Cardiac septum (tissue), 1 donor: ENCODE measurements at regions not wholly inside any gene's neighbourhood (a gene's known extent, or its start where the extent isn't known, plus 50 kb on each side); places are given as distances from the start of the nearest gene placed in this dataset.

Experiments used
- DNase-seq: peaks from one replicate; pipeline ENCODE4 v3.0.0-alpha.2; 2020; ENCODE audit warnings: low spot score
- intact Hi-C: fragments of 100-400 bp; cut with DNase I; formaldehyde crosslinking; loops from one replicate; pipeline ENCODE4 v1.14.0; 2022
- donor health status: DM: no; HTN: no; CAD: no.

GRCh38 chr14:101001311-101002069, 98.0 kb upstream of the RTL1 start:
- intact Hi-C loops = no loop called here
- no peak for DNase-seq

GRCh38 chr14:101002738-101003137, 99.2 kb upstream of the RTL1 start:
- no peak for DNase-seq
- intact Hi-C loops = no loop called here

DNA sequence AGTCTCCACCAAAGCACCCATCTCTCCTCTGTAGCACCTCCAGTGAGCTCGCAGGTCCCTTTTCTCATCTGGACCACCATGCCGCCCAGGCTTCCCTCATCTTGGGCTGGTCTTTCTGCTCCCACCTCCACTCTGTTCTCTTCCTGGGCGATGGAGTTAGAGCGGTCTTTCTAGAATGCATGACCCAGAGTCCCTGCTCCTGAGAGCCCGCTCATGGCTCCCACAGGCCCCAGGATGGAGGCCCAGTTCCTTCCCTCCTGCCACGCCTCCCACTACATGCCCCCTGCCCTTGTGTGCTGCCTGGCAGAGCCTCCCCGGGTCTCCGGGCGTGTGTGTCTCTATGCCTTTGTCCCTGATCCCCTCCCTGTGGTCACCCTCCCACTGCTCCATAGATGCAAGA, 100.7 kb upstream of the RTL1 start:
- no peak for DNase-seq
- intact Hi-C loops = no loop called here

DNA sequence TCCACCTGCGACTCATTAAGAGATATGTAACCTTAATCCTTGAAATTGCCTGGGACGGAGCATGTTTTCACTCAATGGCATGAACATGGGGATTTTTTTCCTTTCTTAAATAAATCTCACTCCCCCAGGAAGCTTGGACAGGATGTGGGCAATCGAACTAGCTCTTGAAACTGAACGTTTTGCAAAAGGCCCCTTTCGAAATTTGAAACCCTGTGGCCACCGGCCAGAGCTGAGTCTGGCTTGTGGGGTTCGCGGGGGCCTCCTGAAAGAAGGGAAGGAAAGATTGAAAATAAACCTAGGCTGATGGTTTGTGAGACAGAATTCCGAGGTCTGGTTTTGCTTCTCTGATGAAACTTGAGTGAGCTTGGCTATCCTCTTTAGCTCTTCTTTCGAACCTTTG, 101.4 kb upstream of the RTL1 start:
- intact Hi-C loops = no loop called here
- DNase-seq = no peak

DNA sequence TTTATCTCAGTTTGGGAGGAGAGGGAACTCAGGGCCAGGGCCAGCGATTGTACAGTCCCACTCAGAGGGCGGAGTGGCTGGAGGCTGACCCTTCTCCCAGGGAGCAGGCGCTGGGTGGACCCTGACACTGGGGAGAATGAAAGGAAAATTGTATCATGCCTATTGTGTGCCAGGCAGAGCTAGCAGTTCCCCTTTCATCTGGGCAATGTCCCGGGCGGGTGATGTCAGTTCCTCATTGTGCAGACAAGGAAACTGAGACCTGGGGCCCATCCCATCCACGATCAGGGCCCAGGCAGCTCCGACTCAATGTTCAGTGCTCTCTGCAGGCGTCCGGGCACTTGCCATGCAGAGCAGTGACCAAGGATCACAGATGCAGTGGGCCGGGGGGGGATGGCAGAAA, 101.9 kb upstream of the RTL1 start:
- intact Hi-C loops = no loop called here
- no peak for DNase-seq

- intact Hi-C loops = no loop called here
- no peak for DNase-seq
These were observed 102.5 kb upstream of the RTL1 start for GRCh38 chr14:101006008-101006407.

DNA sequence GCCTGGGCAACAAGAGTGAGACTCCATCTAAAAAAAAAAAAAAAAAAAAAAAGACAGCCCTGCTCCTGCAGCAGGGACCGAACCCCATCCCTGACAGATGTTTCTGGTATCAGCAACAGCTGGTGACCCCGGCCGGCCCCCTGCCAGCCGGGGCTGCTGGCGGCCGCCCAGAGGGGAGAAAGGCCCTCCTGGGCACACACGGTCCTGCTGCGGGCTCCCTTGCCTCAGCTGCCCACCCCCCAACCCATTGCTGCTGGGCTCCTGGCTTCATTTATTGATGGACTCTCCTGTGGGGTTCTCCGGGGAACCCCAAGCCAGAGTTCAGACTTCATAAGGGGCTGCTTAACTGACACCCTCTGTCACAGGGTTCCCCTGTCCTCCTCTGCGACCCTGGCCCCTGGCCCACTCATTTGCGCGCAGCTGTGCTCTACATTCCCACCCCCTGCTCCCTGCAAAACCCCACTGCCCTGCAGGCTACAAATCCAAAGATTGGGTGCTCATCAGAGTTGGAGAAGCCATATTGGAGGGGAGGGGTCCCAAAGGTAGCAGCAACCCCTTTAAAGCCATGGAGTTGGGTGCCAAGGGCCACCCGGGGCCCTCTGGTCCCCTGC, 103.6 kb upstream of the RTL1 start:
- intact Hi-C loops = no loop called here
- DNase-seq = peak; percentile 43

DNA sequence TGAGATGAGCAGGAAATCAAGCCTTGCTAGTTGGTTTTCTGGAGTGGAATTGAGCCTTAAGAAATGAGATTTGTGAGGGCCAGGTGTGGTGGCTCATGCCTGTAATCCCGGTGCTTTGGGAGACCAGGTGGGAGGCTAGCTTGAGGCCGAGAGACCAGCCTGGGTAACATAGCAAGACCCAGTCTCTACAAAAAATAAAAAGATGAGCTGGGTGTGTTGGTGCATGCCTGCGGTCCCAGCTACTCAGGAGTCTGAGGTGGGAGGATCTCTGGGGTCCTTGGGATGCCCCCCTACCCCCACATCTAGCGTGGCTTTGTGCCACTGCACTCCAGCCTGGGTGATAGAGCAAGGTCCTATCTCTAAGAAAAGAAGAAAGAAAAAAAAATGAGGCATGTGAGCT, 104.2 kb upstream of the RTL1 start:
- intact Hi-C loops = no loop called here
- DNase-seq = no peak

DNA sequence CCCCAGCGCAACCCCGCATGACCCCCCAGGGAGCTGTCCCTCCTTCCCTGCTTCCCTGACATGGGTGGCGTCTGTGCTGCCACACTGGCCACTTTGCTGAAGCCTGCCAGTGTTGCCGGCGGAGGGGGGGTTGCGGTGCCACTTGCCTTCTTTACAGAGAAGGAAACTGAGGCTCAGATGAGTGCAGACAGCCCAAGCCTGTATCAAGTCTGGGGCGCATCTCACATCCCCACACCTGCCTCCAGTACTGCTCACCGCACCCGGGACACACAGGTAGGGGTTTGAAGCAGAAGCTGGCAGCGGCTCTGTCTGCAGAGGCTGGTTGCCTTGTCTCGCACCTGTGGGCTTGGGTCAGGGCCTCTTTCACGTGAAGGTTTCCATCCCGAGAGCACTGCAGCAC, 104.7 kb upstream of the RTL1 start:
- DNase-seq = peak; percentile 68
- intact Hi-C loops = no loop called here

GRCh38 chr14:101008631-101009336, 105.3 kb upstream of the RTL1 start:
- intact Hi-C loops = no loop called here
- peak; percentile 58 for DNase-seq

- intact Hi-C loops = no loop called here
- peak; percentile 58 for DNase-seq
These were observed 106.0 kb upstream of the RTL1 start for GRCh38 chr14:101009531-101009930.

- DNase-seq = peak; percentile 63
These were observed 106.8 kb upstream of the RTL1 start for GRCh38 chr14:101010293-101010692.

DNA sequence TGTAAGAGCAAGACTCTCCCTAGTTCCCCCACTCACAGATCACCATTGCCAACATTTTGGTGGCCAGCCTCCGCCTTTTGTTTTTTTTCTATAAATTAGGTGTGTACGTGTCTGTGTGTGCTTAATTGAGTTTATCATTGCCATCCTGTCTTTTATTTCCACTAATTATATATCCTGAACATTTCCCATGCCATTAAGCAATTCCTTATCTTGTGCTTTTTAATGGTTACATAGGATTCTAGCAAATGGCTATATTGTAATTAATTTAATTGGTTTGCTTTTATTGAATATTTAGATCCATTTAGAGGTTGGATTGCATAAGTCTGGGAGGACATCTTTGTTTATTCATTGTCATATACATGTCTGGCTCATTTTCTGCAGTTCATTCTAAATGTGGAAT, 107.3 kb upstream of the RTL1 start:
- DNase-seq = no peak

More at GRCh38 chr14:101010293-101010692, 106.8 kb upstream of the RTL1 start:
- intact Hi-C loops = no loop called here

GRCh38 chr14:101017209-101017608, 113.7 kb upstream of the RTL1 start:
- no peak for DNase-seq
- intact Hi-C loops = no loop called here

More for the DNA sequence above, 107.3 kb upstream of the RTL1 start:
- intact Hi-C loops = no loop called here

- intact Hi-C loops = no loop called here
- peak; percentile 33 for DNase-seq
These were observed 114.5 kb upstream of the RTL1 start for GRCh38 chr14:101017806-101018560.

GRCh38 chr14:101018561-101019290, 115.2 kb upstream of the RTL1 start:
- intact Hi-C loops = no loop called here
- DNase-seq = peak; percentile 35

DNA sequence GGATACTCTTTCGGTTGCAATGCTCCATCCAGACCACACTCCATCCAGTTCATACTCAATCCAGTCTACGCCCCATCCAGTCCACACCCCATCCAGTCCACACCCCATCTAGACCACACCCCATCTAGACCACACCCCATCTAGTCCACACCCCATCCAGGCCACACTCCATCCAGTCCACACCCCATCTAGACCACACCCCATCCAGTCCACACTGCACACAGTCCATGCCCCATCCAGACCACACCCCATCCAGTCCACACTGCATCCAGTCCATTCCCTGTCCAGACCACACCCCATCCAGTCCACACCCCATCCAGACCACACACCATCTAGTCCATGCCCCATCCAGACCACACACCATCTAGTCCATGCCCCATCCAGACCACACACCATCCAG, 116.0 kb upstream of the RTL1 start:
- DNase-seq = peak; percentile 65
- intact Hi-C loops = no loop called here

DNA sequence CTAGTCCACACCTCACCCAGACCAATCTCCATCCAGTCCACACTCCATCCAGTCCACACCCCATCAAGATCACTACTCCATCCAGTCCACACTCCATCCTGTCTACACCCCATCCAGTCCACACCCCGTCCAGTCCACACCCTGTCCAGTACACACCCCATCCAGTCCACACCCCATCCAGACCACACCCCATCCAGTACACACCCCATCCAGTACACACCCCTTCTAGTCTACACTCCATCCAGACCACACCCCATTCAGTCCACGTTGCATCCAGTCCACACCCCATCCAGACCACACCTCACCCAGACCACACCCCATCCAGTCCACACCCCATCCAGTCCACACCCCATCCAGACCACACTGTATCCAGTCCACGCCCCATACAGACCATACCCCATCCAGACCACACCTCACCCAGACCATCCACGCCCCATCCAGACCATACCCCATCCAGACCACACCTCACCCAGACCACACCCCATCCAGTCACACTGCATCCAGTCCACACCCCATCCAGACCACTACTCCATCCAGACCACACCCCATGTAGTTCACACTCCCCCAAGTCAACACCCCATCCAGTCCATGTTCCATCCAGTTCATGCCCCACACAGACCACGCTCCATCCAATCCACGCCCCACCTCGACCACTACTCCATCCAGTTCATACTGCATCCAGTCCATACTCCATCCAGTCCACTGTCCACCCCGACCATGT, 116.6 kb upstream of the RTL1 start:
- intact Hi-C loops = no loop called here
- DNase-seq = peak; percentile 33

GRCh38 chr14:101020834-101021370, 117.4 kb upstream of the RTL1 start:
- intact Hi-C loops = no loop called here
- peak; percentile 27 for DNase-seq
